Activated CD4-positive, alpha-beta T cell treated with anti-CD3 and anti-CD28 coated beads for 48 hours (primary cell): ENCODE measurements at regions not wholly inside any gene's neighbourhood (a gene's known extent, or its start where the extent isn't known, plus 50 kb on each side); places are given as distances from the start of the nearest gene placed in this dataset.

Experiments used
- DNase-seq: peaks from one replicate; pipeline ENCODE4 v3.0.0-alpha.2; 2020

- DNase-seq, result no peak
These were observed 1765.0 kb upstream of the FLRT2 start for GRCh38 chr14:83764656-83765599.

GRCh38 chr14:83777516-83777915 is 1752.4 kb upstream of the FLRT2 start:
- no peak for DNase-seq

GRCh38 chr14:83779266-83779665 is 1750.7 kb upstream of the FLRT2 start:
- no peak for DNase-seq

- DNase-seq, result no peak
These were observed 1749.6 kb upstream of the FLRT2 start for GRCh38 chr14:83780321-83780720.

GRCh38 chr14:83798421-83798820 is 1731.5 kb upstream of the FLRT2 start:
- no peak for DNase-seq

GRCh38 chr14:83799233-83799632 is 1730.7 kb upstream of the FLRT2 start:
- DNase-seq, result no peak

GRCh38 chr14:83814896-83815295 is 1715.0 kb upstream of the FLRT2 start:
- no peak for DNase-seq

GRCh38 chr14:83816761-83817160 is 1713.2 kb upstream of the FLRT2 start:
- DNase-seq, result no peak

- DNase-seq, result no peak
These were observed 1704.1 kb upstream of the FLRT2 start for GRCh38 chr14:83825843-83826242.

- no peak for DNase-seq
These were observed 1703.1 kb upstream of the FLRT2 start for GRCh38 chr14:83826838-83827237.

- DNase-seq, result no peak
These were observed 1702.6 kb upstream of the FLRT2 start for GRCh38 chr14:83827383-83827782.

- no peak for DNase-seq
These were observed 1701.5 kb upstream of the FLRT2 start for GRCh38 chr14:83828406-83828805.

- DNase-seq, result no peak
These were observed 1699.6 kb upstream of the FLRT2 start for GRCh38 chr14:83830316-83830715.

GRCh38 chr14:83838226-83838625 is 1691.7 kb upstream of the FLRT2 start:
- DNase-seq, result no peak

GRCh38 chr14:83842547-83842946 is 1687.4 kb upstream of the FLRT2 start:
- no peak for DNase-seq

GRCh38 chr14:83847102-83847501 is 1682.8 kb upstream of the FLRT2 start:
- DNase-seq, result no peak

- DNase-seq, result no peak
These were observed 1679.9 kb upstream of the FLRT2 start for GRCh38 chr14:83850092-83850491.

- DNase-seq, result no peak
These were observed 1673.6 kb upstream of the FLRT2 start for GRCh38 chr14:83856334-83856733.

- DNase-seq, result no peak
These were observed 1669.3 kb upstream of the FLRT2 start for GRCh38 chr14:83860631-83861155.

- DNase-seq, result no peak
These were observed 1666.7 kb upstream of the FLRT2 start for GRCh38 chr14:83863042-83863774.

- no peak for DNase-seq
These were observed 1665.8 kb upstream of the FLRT2 start for GRCh38 chr14:83864106-83864505.

- no peak for DNase-seq
These were observed 1662.2 kb upstream of the FLRT2 start for GRCh38 chr14:83867566-83868225.

- no peak for DNase-seq
These were observed 1659.2 kb upstream of the FLRT2 start for GRCh38 chr14:83870546-83871270.
